Tibial nerve (tissue), 4 donors: ENCODE measurements at regions not wholly inside any gene's neighbourhood (a gene's known extent, or its start where the extent isn't known, plus 50 kb on each side); places are given as distances from the start of the nearest gene placed in this dataset.

ENCODE experiments used
- DNase-seq, 2 donors: peaks; one replicate each; pipeline ENCODE4 v3.0.0-alpha.2; 2019; ENCODE audit warnings: low spot score in 2 of 2
- H3K27ac ChIP-seq, 4 donors: fragments of 200-600 bp; sonication (generic) in 3 of 4; one replicate each; pipeline ENCODE4 v1.5.1; 2017 to 2019; ENCODE audit warnings: mild to moderate bottlenecking in 1 of 4
- H3K27me3 ChIP-seq, 2 donors: fragments of 200-600 bp; sonication (generic) in 1 of 2; one replicate each; pipeline versions ENCODE4 v1.5.1 to v1.6.0; 2017 to 2019
- H3K36me3 ChIP-seq, 3 donors: fragments of 200-600 bp; sonication (generic); one replicate each; pipeline ENCODE4 v1.5.1; 2018 to 2019
- H3K4me1 ChIP-seq, 4 donors: fragments of 200-600 bp; sonication (generic) in 3 of 4; one replicate each; pipeline ENCODE4 v1.5.1; 2017 to 2019
- H3K4me3 ChIP-seq, 4 donors: fragments of 200-600 bp; sonication (generic) in 3 of 4; one replicate each; pipeline ENCODE4 v1.5.1; 2017 to 2019; ENCODE audit warnings: mild to moderate bottlenecking in 1 of 4, moderate library complexity in 1 of 4
- H3K9me3 ChIP-seq, 4 donors: fragments of 200-600 bp; sonication (generic) in 3 of 4; one replicate each; pipeline ENCODE4 v1.5.1; 2017 to 2019
- EP300 ChIP-seq, 2 donors: sonication (generic); formaldehyde crosslinking; IDR thresholded peaks; one replicate each; pipeline ENCODE4 v1.6.1; 2017; ENCODE audit warnings: antibody characterized with exemption in 2 of 2, mild to moderate bottlenecking in 1 of 2
- POLR2A ChIP-seq, 2 donors: fragments of 450-650 bp; IDR thresholded peaks; one replicate each; pipeline ENCODE4 v1.6.1; 2017; ENCODE audit warnings: antibody characterized with exemption in 2 of 2, mild to moderate bottlenecking in 2 of 2, moderate library complexity in 2 of 2
- WGBS, 2 donors: methylation state at CpG; one replicate each; pipeline ENCODE4 v1.1.5; 2018; 5-methylcytosine and 5-hydroxymethylcytosine counted together
- TF ChIP-seq, protein P1 (sequence below), 5 experiments: fragments of 200-600 bp in 3 of 5; fragments of 450-650 bp in 2 of 5; sonication (generic) in 3 of 5; IDR thresholded peaks; one replicate each; pipeline ENCODE4 v1.5.1; 2016 to 2019; ENCODE audit warnings: antibody characterized with exemption in 5 of 5, mild to moderate bottlenecking in 3 of 5, moderate library complexity in 2 of 5

DNA sequence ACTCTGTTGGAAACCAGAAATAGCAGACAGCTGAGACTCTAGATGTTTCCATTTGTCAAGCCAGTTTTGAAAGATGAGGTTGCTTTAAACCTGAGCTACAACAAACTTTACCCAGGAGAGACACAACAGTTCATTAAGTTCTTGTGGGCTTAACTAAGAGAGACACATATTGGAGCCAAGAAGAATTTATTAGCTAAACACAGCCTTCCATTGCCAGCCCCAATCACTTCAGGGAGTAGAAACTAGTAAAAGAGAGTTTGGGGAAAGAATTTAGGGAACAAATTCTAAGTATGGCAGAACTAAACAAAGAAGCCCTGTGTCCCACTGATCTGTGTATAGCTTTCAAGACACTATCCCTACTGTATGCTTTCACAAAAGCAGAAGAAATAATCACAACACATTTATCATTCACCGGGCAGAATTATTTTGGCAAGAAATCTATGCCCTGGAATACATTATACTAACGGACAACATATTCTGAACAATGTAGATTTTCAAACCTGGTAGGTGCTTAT is 87.3 kb upstream of the KAZN start:
- Histone ChIP-seq H3K4me1 (peaks cover 0 to 44% (median 2%) of the 10 kb centered on the region in 4 donors), H3K27me3 (no peaks in the 10 kb centered on the region), H3K36me3 (no peaks in the 10 kb centered on the region), H3K27ac (peak overlapping the region in 2 of 4 donors; percentile 20 to 57), H3K9me3 (no peaks in the 10 kb centered on the region), H3K4me3 (no peak overlapping the region)
- no peak for TF ChIP-seq EP300 (IDR thresholded peaks at IDR 0.05)
- WGBS, 2 donors = 38 to 44% methylated on average over 2 of the region's 2 CpGs
- DNase-seq = no peak

DNA sequence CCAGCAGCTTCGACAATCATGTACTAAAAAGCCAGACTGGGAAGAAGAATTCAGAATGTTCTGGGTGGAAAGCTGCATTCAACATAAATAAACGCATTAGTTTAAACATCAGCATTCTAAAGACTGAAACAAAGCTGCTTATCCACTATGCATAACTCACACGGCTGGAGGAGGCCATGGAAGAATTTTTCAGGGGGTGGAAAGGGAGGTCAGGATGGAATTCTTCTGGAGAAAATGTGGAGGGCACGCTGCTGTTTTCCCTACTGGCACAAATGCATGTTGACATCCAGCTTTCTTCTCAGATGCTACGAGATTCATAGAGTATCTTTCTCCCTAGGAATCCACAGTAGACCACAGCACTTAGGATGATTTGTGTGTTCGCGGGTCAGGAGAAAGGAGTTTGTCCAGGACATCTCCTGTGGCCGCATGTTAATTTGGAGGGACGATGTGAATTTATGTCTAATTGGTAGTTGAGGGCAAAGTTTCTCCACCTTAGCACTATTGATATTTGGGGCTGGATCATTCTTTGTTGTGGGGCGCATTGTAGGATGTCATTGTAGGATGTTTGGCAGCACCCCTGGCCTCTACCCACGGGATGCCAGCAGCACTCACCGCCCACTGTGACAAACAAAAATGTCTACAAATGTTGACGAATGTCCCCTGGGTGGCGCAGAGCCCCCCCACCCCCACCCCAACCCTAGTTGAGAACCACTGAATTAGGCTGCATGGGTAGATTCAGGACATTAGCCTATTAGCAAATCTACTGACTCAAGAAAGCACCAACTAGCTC is 86.5 kb upstream of the KAZN start:
- Histone ChIP-seq H3K9me3 (no peaks in the 10 kb centered on the region), H3K4me3 (no peak overlapping the region), H3K36me3 (no peaks in the 10 kb centered on the region), H3K27me3 (no peaks in the 10 kb centered on the region), H3K27ac (peak overlapping the region in 2 of 4 donors; percentile 52 to 64), H3K4me1 (peaks cover 0 to 39% (median 2%) of the 10 kb centered on the region in 4 donors)
- 47 to 53% methylated on average over 14 of the region's 14 CpGs for WGBS, 2 donors
- no peak for DNase-seq
- TF ChIP-seq EP300 (IDR thresholded peaks at IDR 0.05) = no peak
- TF ChIP-seq, protein P1, sequence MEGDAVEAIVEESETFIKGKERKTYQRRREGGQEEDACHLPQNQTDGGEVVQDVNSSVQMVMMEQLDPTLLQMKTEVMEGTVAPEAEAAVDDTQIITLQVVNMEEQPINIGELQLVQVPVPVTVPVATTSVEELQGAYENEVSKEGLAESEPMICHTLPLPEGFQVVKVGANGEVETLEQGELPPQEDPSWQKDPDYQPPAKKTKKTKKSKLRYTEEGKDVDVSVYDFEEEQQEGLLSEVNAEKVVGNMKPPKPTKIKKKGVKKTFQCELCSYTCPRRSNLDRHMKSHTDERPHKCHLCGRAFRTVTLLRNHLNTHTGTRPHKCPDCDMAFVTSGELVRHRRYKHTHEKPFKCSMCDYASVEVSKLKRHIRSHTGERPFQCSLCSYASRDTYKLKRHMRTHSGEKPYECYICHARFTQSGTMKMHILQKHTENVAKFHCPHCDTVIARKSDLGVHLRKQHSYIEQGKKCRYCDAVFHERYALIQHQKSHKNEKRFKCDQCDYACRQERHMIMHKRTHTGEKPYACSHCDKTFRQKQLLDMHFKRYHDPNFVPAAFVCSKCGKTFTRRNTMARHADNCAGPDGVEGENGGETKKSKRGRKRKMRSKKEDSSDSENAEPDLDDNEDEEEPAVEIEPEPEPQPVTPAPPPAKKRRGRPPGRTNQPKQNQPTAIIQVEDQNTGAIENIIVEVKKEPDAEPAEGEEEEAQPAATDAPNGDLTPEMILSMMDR (IDR thresholded peaks at IDR 0.05) = no peak
- TF ChIP-seq POLR2A (IDR thresholded peaks at IDR 0.05) = no peak

DNA sequence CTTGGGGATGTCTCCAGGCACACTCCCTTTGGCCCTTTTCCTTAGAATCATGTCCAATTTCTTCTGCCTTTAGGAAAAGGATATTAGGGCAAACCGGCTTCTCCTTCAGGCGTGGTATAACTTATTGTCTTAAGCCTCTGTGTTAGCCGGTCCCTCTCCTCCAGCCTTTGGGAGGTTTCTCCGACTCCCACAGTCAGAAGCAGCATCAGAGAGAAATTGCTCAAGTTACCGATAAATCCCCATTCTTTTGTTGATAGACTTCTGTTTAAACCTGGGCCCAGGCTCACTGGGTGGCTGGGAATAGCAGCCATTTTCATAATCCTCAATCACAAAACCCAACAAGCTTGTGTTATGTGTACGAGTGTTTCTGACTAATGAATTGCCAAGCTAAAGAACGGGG is 85.4 kb upstream of the KAZN start:
- WGBS, 2 donors = 67 to 68% methylated on average over 7 of the region's 7 CpGs
- no peaks in the 10 kb centered on the region for H3K27me3 ChIP-seq
- H3K27ac ChIP-seq = peak overlapping the region in 3 of 4 donors; percentile 8 to 64 (median 31)
- H3K36me3 ChIP-seq = no peaks in the 10 kb centered on the region
- DNase-seq = peak in 1 of 2 donors; percentile 6
- no peak overlapping the region for H3K4me3 ChIP-seq
- H3K9me3 ChIP-seq = no peaks in the 10 kb centered on the region
- TF ChIP-seq EP300 (IDR thresholded peaks at IDR 0.05) (no peak), POLR2A (IDR thresholded peaks at IDR 0.05) (no peak)
- TF ChIP-seq, protein P1 (IDR thresholded peaks at IDR 0.05) = no peak
- H3K4me1 ChIP-seq = peaks cover 0 to 37% (median 2%) of the 10 kb centered on the region in 4 donors

DNA sequence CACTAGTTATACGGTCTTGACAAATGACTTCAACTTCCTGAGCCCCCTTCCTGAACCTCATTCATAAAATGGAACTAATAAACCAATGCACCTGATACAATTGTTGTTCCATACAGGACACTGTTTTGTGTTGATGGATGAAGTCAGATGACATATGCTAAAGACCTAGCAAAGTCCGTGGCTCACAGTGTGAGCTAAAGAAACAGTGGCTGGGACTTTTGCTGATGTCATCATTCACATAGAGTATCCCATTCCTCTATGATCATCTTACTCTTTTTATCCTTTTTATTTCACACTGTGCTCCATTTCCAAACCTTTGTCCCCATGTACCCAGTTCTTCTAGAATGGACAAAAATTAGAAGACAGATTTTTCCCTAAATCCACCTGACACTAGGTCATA is 83.7 kb upstream of the KAZN start:
- Histone ChIP-seq H3K4me1 (peaks cover 0 to 48% (median 2%) of the 10 kb centered on the region in 4 donors), H3K9me3 (no peaks in the 10 kb centered on the region), H3K27ac (no peak overlapping the region), H3K36me3 (no peaks in the 10 kb centered on the region), H3K4me3 (no peak overlapping the region), H3K27me3 (no peaks in the 10 kb centered on the region)
- TF ChIP-seq, protein P1 (IDR thresholded peaks at IDR 0.05) = no peak
- TF ChIP-seq POLR2A (IDR thresholded peaks at IDR 0.05) (no peak), EP300 (IDR thresholded peaks at IDR 0.05) (no peak)
- 48 to 51% methylated on average over 2 of the region's 2 CpGs for WGBS, 2 donors
- no peak for DNase-seq

DNA sequence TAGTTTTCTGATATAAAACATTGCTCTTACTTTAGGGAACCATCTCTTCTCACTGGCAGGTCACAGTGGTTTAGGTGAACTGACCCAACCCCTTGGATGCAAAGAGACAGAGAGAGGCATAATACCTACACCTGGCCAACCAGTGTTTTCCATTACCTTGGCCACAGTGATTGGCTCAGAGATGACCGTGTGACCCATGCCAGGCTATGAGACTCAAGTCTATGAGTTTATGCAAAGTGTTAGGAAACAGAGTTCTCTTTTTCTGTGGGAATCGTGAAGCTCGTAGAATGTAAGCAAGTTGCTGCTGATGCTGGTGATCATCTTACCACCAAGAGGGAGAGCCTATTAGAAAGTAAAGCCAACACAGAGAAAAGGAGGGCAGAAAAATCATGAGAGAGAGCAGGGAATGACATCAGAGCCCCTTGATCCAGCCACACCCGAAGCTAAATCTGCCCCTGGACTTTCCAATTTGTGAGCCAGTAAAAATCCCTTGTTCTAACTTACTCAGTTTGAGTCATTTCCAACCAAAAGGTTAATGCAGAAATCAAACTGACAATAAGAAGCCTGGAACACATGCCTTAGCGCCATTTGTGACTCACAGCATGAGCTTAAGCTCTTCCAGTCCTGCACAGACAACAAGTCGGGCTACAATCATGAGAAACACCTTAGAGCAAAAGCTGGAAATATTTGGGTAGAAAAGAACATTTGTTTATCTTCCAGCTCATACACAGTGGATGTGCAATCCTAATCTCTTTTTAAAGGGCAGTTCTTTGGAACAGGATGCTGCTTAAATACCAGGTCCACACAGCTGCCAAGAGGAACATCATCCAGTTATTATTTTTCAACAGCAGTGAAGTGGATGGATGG is 81.3 kb upstream of the KAZN start:
- WGBS, 2 donors = 67 to 76% methylated on average over 6 of the region's 6 CpGs
- no peak for DNase-seq

More for the DNA sequence above, 81.3 kb upstream of the KAZN start:
- Histone ChIP-seq H3K27ac (peak overlapping the region in 2 of 4 donors; percentile 59 to 77), H3K27me3 (no peaks in the 10 kb centered on the region), H3K9me3 (no peaks in the 10 kb centered on the region), H3K4me3 (no peak overlapping the region), H3K4me1 (peaks cover 0 to 40% (median 5%) of the 10 kb centered on the region in 4 donors), H3K36me3 (no peaks in the 10 kb centered on the region)
- TF ChIP-seq POLR2A (IDR thresholded peaks at IDR 0.05) (no peak), EP300 (IDR thresholded peaks at IDR 0.05) (peak in 1 of 2 donors; percentile 43)
